ENCODE measurements at regions not wholly inside any gene's neighbourhood (a gene's known extent, or its start where the extent isn't known, plus 50 kb on each side); places are given as distances from the start of the nearest gene placed in this dataset.
"Not testable (repeated sequence)": the region's sequence is repeated elsewhere in the genome, so short reads cannot be mapped to it uniquely, and the experiment has no call there.

DNA sequence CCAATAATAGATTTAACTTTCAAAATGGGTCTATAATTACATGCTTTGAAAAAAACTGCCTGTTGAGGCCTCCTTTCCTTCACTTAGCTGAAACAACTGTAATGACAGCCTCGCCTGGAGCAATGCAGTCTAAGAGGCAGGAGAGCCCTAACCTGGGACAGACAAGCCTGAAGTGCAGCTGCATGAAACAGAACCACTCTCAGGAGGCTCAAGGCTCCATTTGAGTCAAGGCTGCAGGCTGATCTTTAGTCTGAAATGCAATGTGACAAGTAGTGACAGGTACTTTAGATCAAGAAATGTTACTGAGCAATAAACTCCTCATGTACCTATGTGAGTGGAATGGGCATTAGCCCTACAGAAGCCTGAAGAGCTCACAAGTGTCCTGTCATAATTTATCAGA lies 414.0 kb upstream of the LUZP2 start:
- no peak for DNase-seq

DNA sequence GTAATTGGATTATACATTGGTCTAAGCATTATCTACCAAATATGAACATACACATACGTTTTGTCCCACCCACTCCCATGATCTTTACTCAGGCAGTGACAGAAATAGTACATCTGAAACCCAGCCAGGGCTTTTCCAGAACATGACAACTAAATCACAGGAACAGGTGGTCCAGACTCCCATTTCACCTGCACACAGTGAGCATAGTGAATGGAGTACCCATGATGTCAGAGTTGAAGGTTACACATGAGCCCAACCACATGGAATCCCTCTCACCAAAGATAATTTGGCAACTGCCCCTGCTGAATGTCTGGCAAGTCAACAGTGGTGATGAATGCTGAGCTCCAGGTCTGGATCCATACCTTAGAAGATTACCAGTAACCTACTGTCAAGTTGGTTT lies 411.9 kb upstream of the LUZP2 start:
- DNase-seq: no peak

DNA sequence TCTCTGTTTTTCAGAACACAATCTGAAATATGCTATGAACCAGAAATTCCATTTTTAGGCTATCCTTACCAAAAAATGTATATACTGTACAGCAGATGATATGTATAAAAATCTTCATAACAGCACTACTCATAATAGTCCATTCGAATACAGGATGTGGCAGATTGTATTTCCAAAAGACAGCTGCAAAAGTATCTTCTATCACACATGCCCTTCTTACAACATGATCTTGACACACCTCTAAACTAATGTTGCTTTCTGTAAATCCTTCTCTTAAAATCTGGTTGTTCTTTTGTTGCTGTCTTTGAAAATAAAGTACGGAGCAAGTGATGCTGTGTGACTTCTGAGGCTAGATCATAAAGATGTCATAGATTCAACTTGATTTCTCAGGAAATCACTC lies 409.9 kb upstream of the LUZP2 start:
- no peak for DNase-seq

DNA sequence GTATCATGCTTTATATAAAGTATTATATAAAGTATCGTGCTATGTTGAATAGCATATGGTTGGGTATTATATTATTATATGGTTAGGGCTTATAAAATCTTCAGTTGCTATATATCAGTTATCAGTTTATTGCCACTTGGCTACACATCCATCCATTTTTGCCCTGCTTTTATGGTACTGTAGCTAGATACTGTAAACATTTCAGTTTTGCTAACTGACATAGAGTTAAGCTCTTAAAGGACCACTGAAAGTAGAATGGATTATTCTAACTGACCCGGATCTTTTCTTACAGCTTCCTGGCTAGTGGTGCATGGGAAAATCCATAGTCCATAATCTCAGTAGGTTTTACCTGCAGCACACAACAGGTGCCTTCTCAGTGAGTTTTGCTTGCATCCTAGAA lies 405.3 kb upstream of the LUZP2 start:
- DNase-seq: no peak

DNA sequence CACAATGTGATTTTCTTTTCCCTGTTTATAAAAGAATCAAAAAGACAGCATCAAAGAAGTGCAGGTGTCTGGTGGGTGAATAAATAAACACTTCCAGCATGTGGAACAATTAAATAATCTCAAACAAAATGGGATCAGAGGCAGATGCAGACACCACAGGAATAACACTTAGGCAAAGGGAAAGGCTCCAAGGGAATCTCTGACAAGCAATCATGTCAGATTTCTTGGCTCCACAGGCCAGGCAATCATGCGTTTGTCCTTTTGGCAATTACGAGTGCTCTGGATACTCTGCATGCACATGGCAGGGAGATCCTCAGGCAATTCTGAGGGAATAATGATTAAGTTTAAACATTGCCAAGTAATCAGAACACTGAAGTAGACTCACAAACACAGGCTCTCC lies 403.5 kb upstream of the LUZP2 start:
- DNase-seq: no peak

DNA sequence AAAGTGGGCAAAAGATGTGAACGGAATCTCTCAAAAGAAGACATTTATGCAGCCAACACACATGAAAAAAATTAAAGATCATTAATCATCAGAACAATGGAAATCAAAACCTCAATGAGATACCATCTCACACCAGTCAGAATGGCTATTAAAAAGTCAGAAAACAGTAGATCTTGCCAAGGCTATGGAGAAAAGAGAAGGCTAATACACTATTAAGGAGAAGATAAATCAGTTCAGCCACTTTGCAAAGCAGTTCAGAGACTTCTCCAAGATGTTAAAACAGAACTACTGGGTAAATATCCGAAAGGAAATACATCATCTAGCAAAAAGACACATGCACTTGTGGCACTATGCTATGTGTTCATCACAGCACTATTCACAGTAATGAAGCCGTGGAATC lies 388.2 kb upstream of the LUZP2 start:
- no peak for DNase-seq

DNA sequence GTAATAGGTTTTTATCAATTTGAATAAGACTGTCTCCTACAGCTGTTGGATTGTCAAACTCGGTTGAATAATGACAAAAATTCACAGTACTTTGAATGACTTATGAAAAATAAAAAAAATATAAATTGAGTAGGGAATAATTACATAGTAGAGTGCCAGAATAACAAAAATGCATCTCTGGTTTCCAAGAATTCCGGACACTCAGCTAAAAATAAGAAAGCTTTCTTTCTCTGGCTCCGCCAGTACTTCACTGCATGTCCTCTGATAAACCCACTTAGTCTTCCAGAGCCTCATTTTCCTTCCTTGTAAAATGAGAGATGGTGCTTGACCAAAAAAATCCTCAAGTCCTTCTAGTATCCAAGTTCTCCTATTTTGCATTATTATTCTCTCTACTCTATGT lies 374.6 kb upstream of the LUZP2 start:
- DNase-seq: peak; percentile 3

DNA sequence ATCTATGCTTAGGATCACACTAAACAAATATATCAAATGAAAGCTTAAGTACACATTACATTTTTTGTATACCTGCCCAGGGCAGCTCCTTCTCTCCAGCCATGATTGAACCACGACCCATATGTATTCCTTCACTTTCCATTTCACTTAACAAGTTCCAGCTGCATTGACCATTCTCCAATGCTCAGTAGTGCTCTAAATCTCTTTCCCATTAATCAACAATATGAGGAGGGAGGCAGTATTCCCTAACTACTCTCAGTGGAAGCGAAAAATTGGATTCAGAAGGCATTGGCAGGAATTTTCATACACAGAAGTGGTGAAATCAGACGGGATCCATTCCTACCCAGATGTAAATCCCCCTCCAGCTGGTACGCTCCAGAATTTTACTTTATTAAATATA lies 372.0 kb upstream of the LUZP2 start:
- DNase-seq: peak; percentile 8

DNA sequence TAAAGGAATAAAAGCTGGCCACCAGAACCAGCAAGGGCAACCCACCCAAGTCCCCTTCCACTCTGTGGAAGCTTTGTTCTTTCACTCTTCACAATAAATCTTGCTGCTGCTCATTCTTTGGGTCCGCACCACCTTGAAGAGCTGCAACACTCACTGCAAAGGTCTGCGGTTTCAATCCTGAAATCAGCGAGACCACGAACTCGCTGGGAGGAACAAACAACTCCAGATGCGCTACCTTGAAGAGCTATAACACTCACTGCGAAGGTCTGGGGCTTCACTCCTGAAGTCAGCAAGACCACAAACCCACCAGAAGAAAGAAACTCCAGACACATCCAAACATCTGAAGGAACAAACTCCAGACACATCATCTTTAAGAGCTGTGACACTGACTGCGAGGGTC lies 365.2 kb upstream of the LUZP2 start:
- DNase-seq: no peak

DNA sequence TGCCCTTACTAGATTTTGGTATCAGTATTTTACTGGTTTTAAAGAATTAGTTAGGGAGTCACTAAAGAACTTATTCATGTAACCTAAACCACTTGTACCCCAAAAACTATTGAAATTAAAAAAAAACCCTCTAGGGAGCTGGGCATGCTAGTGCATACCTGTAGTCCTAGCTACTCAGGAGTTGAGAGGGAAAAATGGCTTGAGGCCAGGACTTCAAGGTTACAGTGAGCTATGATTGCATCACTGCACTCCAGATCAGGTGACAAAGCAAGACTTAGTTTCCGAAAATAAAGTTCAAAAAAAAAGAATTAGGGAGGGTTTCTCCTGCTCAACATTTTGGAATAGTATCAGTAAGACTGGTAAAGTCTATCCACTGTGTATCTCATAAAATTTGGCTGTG lies 364.4 kb upstream of the LUZP2 start:
- no peak for DNase-seq

DNA sequence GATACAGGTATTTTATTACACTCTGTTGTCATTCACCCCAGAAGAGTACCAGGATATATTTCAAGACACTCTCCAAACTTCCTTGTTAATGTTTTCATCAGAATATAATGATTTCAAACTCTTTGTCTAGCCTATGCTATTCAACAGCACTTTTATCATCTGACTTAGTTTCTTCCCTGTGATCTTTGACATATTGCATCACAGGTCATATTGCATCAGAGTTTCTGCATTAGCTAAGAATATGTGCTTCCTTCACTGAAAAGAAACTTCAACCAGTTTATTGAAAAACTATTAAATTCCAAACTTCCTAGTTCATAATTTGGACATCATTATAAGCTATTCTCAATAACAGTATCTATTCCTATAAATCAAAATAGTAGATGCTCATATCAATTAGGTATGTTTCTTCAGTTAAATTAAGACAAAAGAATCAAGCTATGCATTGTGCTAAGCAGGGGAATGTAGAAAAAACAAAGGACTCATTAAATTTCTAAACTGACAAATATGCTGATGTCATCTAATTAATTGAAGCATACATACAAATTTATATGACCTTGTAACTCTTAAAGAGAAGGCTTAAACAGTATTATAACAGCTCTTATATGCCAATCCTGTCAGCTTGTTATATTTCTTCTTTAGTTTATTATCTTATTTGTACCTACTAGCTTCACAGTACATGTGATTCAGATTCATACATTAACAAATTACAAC lies 361.8 kb upstream of the LUZP2 start:
- no peak for DNase-seq

DNA sequence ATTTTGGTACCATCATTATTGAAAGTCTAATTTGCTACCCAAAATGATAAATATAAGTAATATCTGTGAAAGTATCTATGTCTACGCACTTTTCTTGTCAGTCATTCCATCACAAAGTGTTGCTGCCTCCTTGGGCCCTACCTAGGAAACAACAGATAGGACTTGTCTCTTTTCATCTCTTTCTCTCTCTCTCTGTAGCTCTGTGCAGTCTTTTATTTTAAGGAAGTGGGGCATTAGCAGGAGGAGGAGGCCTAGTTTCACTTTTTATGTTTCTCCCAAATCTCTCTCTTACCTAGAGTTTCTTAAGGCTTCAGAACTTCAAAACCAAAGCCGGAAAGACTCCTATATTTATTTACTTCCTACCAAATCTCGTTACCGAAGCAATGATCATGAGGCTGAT lies 354.8 kb upstream of the LUZP2 start:
- no peak for DNase-seq

DNA sequence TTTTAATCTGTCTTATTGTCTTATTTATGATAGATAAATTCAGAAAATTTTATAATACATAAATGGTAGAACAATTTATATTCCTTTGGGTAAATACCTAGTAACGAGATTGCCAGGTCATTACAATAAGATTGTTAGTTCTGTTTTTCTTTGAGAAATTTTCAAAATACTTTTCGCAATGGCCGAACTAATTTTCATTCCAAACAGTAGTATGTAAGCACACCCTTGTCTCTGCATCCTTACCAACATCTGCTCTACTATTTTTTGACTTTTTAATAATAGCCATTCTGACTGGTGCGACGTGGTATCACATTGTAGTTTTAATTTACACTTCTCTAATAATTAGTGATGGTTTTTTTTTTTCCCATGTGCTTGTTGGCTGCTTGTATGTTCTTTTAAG lies 351.4 kb upstream of the LUZP2 start:
- DNase-seq: no peak

DNA sequence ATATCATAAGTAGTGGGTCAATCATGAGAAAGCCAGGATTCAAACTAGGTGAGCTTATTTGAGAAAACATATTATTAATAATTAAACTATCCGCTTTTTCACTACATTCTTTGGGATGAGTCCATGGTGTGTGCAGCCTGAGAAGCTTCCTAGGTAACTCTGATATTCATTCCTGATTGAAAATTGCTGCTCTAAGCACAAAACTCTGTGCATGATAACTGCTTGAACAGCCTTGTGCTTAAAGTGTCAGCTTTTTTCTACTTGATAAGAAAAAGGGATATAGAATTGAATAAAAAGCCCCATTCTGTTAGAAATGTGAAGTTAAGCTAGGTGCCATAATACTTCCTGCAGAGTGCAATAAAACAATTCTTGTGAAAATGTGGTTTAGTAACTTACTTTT lies 343.5 kb upstream of the LUZP2 start:
- DNase-seq: no peak

DNA sequence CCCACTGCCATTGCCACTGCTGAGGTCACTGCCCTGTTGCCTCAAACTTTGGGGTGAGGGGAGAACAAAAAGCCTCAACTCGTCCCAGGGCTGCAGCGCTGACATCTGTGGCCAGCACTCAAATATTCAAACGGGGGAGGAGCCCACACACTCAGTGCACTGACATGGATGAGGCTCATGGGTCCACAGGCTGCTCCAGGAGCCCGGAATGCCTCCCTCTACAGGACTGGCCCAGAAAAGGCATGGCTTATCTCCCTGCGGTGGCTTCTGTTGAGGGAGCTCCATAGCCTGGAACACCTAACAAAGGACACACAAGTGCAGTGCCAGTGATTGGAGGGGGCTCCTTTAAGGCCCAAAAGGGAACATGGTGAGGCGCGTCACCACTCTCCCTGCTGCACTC lies 341.1 kb upstream of the LUZP2 start:
- DNase-seq: no peak

DNA sequence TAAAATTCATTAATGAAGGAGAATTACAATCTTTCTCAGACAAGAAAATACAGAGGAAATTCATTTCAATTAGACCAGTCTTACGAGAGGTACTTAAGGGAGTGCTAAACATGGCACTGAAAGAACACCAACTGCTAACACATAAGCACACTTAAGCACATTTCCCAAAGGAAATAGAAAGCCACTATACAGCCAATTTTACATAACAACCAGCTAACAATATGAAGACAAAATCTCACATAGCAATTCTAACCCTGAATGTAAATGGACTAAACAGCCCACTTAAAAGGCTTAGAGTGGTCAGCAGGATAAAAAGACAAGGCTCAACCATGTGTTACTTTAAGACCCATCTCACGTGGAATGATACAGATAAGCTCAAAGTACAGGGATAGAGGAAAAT lies 339.5 kb upstream of the LUZP2 start:
- no peak for DNase-seq

DNA sequence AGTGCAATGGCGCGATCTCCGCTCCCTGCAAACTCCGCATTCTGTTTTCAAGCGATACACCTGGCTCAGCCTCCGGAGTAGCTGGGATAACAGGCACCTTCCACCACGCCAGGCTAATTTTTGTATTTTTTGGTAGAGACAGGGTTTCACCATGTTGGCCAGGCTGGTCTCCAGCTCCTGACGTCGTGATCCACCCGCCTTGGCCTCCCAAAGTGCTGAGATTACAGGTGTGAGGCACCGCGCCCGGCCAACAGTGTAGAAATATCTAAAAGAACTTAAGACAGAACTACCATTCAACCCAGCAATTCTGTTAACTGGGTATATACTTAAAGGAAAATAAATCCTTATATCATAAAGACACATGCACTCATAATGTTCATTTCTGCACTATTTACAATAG lies 335.3 kb upstream of the LUZP2 start:
- no peak for DNase-seq

DNA sequence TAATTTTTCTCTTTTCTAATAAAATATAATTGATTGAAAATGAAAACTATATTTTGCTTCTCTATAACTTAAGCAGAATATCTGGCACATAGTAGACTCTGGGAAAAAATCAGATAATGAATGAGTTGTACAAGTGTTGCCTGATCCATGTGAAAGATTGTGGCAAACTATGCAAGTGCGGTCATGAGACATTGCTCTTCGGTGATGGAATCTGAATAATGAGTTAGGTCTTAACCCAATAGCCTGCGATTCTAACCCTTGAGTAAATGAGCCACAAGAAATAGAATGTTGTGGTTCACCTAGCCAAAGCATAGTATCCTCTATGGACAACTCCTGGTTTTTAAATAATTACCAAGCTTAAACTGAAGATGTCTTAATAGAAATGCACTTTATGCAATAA lies 333.7 kb upstream of the LUZP2 start:
- no peak for DNase-seq

DNA sequence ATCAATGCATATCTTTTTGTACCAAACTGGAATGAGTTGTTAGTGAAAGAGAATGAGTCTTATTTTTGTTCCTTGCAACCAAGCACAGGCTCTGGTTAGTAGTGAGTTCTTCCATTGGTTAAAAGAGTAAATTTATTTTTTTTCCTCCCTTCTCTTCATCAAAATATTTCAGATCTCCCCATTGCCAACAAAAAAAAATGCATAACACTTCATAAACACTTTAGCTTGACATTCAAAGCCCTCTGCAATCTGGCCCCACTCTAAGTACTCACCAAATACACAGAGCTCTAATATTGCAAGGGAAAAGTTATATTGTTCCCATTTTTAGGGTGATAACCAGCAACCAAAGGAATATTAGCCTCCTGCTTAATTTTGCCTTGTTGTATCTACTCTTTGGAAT lies 333.0 kb upstream of the LUZP2 start:
- no peak for DNase-seq

DNA sequence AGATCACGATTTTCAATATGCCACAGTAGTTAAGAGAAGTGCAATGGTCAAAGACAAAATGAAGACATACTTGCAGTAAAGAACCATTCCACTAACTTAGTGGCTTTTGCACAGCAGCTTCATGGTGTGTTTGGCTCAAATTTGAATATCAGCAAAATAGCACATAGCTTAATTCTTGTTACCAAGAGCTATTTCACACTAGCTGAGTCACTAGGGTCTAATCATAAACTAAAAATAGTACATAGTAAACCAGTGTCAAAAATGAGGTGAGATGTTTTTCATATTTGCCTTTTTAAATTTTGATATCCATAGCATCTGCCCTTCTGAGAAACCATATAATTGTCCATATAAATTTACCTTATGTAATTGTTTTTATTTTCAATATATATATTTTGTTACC lies 325.0 kb upstream of the LUZP2 start:
- no peak for DNase-seq

DNA sequence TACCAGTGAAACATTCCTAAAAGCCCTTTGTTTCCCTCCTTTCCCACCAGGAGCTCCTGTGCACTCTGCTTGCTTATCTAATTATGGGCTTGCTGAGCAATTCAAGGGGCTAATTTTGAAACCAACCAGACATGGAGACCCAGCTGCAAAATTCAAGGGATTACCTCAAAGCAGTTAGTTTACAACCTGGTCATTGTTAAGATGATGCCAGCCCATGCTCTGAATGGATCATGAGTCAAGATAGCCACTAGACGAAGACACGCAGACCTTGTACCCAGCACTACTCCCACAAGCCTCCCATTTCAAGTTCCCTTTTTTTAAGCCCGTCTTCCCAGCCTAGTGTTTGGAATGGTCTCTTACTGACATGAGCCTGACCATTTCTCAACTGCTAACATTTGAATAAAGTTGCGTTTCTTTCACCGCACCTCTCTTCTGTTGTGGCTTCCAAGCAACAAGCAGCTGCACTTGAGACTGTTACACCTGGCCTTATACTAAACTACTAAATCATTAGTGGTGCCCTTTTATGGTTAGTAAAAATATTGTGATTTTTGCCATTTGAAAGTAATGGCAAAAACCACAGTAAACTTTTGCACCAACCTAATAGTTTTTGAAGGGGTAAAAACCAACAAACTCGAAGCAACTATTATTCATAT lies 315.3 kb upstream of the LUZP2 start:
- DNase-seq: no peak

DNA sequence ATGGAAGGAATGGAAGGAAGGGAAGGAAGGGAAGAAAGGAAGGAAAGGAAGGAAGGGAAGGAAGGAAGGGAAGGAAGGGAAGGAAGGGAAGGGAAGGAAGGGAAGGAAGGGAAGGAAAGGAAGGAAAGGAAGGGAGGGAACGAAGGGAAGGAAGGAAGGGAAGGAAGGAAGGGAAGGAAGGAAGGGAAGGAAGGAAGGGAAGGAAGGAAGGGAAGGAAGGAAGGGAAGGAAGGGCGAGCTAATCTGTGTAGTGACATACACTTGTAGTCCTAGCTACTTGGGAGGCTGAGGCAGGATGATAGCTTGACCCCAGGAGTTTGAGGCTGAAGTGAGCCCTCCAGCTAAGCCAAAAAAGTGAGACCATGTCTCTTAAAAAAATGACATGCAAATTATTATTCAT lies 311.3 kb upstream of the LUZP2 start:
- DNase-seq: not testable (repeated sequence)

DNA sequence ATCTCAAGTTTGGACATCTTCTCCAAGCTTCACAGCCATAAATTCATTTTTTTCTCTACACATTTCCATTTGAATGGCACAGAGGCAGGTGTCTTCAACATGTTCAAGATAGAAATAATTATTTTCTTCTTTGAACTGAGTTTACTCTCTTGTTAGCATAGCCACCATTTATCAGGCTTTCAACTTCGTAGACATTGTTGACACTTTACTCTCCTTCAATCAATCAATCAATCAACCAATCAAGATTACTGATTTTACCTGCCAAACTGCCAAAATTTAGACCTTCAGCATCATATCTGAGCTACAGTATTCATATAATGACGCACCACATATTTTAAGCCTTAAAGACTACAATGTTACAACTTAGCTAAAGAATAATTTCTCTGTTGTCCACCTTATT lies 300.1 kb upstream of the LUZP2 start:
- DNase-seq: no peak

DNA sequence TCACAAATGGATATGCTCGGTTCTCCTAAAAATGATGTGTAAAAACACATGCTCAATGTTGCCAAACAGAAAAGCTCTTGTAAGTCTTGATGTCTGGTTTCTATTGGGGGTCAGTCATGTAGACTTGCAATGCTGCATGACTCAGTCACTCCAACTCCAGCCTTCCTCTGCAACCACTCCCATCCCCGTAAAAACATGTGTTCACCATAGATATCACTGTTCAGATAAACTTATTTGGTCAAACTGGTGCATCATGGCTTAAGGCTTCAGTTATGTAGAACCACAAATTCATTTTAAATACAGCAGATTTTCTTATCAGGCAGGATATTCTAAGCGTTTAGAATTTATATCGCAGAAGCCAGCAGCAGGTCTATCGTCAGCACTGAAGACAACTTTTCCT lies 298.4 kb upstream of the LUZP2 start:
- DNase-seq: no peak

DNA sequence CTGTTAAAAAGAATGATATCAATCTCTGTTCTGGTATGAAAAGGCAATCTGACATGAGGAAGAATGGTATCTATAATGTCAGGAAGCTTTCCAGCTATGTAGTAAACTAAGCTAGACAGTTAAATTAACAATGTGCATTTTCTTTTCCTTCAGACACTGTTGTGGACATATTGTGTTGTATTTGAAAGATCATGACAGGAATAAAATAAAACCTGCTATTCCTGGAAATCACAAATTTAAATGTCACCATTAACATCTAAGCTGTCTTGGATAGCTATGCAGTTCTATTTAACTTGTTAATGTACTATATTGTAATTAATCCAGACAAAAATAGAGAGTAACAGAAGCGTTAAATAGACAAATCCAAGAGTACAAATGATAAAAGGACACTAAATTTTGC lies 297.4 kb upstream of the LUZP2 start:
- DNase-seq: no peak
